ENCODE measurements at regions not wholly inside any gene's neighbourhood (a gene's known extent, or its start where the extent isn't known, plus 50 kb on each side); places are given as distances from the start of the nearest gene placed in this dataset.
A peak's percentile ranks its signal among the peaks of the same experiment; 100 is the strongest.

DNA sequence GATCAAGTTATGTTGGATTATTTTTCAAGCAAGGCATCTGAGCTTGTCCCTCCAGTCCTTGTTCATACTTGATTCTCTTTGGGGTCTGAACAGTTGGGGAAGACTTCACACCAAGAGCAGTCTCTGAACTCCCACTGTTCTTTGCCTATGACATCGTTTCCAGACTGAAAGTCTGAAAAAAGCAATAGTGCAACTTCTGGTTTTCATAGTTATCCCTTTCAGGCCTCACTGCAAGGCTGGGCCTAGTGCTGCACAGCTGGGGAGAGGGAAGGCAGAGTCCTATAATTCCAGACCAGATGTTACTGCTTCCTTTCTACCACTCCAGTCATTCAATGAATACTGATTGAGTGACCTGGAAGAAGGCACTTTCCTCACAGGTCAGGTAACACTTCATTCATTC, 187.1 kb upstream of the CCND2 start:
- no peaks in the 10 kb centered on the region for H3K9me3 Mint-ChIP-seq
- H3K36me3 Mint-ChIP-seq: no peaks in the 10 kb centered on the region
- TF ChIP-seq, protein P1, sequence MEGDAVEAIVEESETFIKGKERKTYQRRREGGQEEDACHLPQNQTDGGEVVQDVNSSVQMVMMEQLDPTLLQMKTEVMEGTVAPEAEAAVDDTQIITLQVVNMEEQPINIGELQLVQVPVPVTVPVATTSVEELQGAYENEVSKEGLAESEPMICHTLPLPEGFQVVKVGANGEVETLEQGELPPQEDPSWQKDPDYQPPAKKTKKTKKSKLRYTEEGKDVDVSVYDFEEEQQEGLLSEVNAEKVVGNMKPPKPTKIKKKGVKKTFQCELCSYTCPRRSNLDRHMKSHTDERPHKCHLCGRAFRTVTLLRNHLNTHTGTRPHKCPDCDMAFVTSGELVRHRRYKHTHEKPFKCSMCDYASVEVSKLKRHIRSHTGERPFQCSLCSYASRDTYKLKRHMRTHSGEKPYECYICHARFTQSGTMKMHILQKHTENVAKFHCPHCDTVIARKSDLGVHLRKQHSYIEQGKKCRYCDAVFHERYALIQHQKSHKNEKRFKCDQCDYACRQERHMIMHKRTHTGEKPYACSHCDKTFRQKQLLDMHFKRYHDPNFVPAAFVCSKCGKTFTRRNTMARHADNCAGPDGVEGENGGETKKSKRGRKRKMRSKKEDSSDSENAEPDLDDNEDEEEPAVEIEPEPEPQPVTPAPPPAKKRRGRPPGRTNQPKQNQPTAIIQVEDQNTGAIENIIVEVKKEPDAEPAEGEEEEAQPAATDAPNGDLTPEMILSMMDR (IDR thresholded peaks at IDR 0.05; ENCODE audit: unreplicated experiment): no peak
- H3K27ac Mint-ChIP-seq: peak overlapping the region; percentile 18
- no peak for DNase-seq (ENCODE audit: low spot score in 2 of 2, unreplicated experiment in 2 of 2)
- H3K4me1 Mint-ChIP-seq: peaks cover 59% of the 10 kb centered on the region
- no peaks in the 10 kb centered on the region for H3K27me3 Mint-ChIP-seq (ENCODE audit: low read depth)
- H3K4me3 Mint-ChIP-seq: no peak overlapping the region

DNA sequence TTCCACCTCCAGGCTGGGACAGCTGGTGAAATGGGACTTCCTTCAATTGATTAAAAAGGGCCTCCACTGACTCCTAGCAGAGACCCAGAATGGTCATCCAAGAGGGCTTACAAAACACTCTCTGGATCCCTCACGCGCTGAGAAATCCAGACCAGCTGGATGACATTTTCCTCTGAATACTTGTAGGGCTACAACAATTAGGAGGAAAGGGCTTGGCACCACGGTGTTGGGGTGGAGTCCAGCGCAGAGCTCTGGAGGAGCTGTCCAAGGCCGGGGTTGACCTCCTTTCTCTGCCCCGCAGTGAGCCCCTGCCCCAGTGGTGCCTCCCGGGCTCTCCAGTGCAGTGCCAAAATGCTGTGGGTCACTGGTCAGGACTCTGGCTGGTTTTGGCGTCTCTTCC, 189.0 kb upstream of the CCND2 start:
- H3K27ac Mint-ChIP-seq: no peak overlapping the region

DNA sequence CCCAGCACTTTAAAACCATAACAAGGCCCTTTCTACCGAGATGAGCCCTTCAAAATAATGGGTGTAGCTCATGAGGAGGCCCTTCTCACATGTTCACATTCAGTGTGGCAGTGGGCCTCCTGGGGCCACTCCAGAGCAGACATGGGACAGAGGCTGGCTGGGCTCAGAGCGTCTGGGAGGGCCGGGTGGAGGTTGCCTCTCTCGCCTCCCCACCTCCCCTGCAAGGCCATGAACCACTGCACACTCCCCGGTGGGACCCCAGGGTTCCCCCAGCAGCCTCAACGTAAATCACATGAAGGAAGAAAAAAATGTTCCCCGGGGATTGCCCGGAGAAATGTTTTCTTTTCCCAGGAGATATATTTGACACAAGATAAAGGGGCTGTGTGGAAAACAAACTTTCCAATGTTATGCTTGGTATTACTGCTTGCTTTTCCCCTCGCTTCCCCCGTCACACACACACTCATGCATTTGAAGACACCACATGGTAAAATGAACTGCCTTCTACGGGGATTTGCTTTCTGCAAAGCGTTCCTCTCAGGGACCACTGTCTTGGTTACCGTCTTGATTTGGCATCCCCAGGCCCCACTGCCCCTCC, 190.7 kb upstream of the CCND2 start:
- no peak for DNase-seq (ENCODE audit: low spot score in 2 of 2, unreplicated experiment in 2 of 2)
- Mint-ChIP-seq H3K9me3 (peaks cover 12% of the 10 kb centered on the region), H3K36me3 (no peaks in the 10 kb centered on the region), H3K4me1 (peaks cover 42% of the 10 kb centered on the region), H3K27ac (peak overlapping the region; percentile 68), H3K4me3 (no peak overlapping the region), H3K27me3 (ENCODE audit: low read depth) (no peaks in the 10 kb centered on the region)
- TF ChIP-seq, protein P1 (IDR thresholded peaks at IDR 0.05; ENCODE audit: unreplicated experiment): no peak

More for the DNA sequence above, 189.0 kb upstream of the CCND2 start:
- Mint-ChIP-seq H3K9me3 (peaks cover 1% of the 10 kb centered on the region), H3K36me3 (no peaks in the 10 kb centered on the region), H3K27me3 (ENCODE audit: low read depth) (no peaks in the 10 kb centered on the region), H3K4me1 (peaks cover 53% of the 10 kb centered on the region), H3K4me3 (no peak overlapping the region)
- DNase-seq (ENCODE audit: low spot score in 2 of 2, unreplicated experiment in 2 of 2): no peak
- TF ChIP-seq, protein P1 (IDR thresholded peaks at IDR 0.05; ENCODE audit: unreplicated experiment): no peak

DNA sequence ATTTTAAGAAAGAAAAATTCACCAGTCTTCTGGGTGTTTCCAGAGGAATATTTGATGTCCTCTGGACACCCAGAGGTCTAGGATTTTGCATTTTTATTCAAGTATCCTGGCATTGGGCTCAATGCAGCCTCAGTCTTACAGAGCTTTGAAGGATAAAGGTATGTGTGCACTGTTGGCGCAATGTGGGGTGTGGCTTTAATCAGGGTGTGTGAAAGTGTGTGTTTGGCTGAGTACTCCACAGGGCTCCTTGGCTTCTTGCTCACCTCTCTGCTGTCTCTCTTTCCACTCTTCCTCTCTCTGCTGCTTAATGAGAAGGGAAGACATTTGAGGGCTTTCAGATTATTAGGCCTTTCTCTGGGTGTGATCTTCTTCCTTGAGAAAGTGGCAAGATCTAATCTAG, 193.3 kb upstream of the CCND2 start:
- H3K4me3 Mint-ChIP-seq: no peak overlapping the region
- no peak for DNase-seq (ENCODE audit: low spot score in 2 of 2, unreplicated experiment in 2 of 2)
- H3K4me1 Mint-ChIP-seq: peaks cover 23% of the 10 kb centered on the region
- peaks cover 9% of the 10 kb centered on the region for H3K36me3 Mint-ChIP-seq
- peaks cover 29% of the 10 kb centered on the region for H3K9me3 Mint-ChIP-seq
- no peaks in the 10 kb centered on the region for H3K27me3 Mint-ChIP-seq (ENCODE audit: low read depth)
- TF ChIP-seq, protein P1 (IDR thresholded peaks at IDR 0.05; ENCODE audit: unreplicated experiment): no peak
- H3K27ac Mint-ChIP-seq: no peak overlapping the region

DNA sequence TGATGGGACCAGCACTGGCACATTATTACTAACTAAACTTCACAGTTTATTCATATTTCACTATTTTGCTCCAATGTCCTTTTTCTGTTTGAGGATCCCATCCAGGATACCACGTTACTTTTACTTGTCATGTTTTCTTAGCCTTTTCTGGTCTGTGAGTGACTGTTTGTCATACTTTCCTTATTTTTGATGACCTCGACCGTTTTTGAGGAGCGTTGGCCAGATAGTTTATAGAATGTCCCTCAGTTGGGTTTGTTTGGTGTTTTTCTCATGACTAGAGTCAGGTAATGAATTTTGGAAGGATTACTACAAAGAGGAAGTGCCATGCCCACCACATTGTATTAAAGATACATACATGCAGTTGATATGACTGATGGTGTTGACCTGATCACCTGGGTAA, 199.4 kb upstream of the CCND2 start:
- H3K27me3 Mint-ChIP-seq (ENCODE audit: low read depth): no peaks in the 10 kb centered on the region

More for the DNA sequence above, 199.4 kb upstream of the CCND2 start:
- peaks cover 25% of the 10 kb centered on the region for H3K9me3 Mint-ChIP-seq
- no peak for DNase-seq (ENCODE audit: low spot score in 2 of 2, unreplicated experiment in 2 of 2)
- TF ChIP-seq, protein P1 (IDR thresholded peaks at IDR 0.05; ENCODE audit: unreplicated experiment): no peak
- no peak overlapping the region for H3K27ac Mint-ChIP-seq
- H3K4me1 Mint-ChIP-seq: peaks cover 2% of the 10 kb centered on the region
- H3K36me3 Mint-ChIP-seq: peaks cover 9% of the 10 kb centered on the region
- H3K4me3 Mint-ChIP-seq: no peak overlapping the region

All from mesothelial cell of epicardium (in vitro differentiated cells).